ENCODE measurements at regions not wholly inside any gene's neighbourhood (a gene's known extent, or its start where the extent isn't known, plus 50 kb on each side); places are given as distances from the start of the nearest gene placed in this dataset.

- no peak for DNase-seq (ENCODE audit: extremely low read depth, low read depth, low spot score)
Observed at GRCh38 chr9:14967450-14968321, 57.5 kb upstream of the FREM1 start.

DNA sequence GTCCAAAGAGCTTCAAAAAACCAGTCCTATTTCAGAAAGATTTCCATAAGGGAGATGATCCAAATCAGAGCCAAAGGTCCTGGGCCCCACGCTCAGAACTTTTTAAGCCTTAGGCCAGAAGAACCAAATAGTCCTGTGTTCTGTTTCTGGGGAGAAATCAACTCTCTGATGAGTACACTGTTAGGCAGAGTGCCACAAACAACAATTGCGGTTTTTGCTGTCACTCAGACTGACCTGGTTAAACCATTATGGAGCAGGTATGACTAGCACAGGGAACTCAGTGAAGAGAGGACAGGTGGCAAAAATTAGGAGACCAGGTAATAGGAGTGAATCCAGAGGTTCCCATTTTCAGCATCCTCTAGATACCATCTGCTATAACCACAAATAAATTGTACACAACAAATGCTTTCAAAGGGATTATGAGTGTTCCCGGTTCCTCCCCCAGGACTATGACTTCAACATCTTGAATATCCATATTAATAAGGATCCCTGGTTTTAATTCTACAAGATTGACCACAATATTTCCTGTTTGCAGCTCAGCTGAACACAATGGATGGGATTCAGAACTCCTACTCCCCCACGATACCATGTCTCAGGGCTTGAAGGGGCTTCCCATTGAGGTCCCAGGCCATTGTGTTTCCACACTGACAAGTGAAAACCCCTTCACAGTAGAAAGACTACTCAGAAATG lies 52.1 kb upstream of the FREM1 start:
- DNase-seq (ENCODE audit: extremely low read depth, low read depth, low spot score): no peak

- DNase-seq (ENCODE audit: extremely low read depth, low read depth, low spot score): no peak
Observed at GRCh38 chr9:14961372-14962068, 51.3 kb upstream of the FREM1 start.

GRCh38 chr9:14960881-14961280 lies 50.7 kb upstream of the FREM1 start:
- DNase-seq (ENCODE audit: extremely low read depth, low read depth, low spot score): no peak
